ENCODE measurements at regions not wholly inside any gene's neighbourhood (a gene's known extent, or its start where the extent isn't known, plus 50 kb on each side); places are given as distances from the start of the nearest gene placed in this dataset.
"Not testable (repeated sequence)": the region's sequence is repeated elsewhere in the genome, so short reads cannot be mapped to it uniquely, and the experiment has no call there.

DNA sequence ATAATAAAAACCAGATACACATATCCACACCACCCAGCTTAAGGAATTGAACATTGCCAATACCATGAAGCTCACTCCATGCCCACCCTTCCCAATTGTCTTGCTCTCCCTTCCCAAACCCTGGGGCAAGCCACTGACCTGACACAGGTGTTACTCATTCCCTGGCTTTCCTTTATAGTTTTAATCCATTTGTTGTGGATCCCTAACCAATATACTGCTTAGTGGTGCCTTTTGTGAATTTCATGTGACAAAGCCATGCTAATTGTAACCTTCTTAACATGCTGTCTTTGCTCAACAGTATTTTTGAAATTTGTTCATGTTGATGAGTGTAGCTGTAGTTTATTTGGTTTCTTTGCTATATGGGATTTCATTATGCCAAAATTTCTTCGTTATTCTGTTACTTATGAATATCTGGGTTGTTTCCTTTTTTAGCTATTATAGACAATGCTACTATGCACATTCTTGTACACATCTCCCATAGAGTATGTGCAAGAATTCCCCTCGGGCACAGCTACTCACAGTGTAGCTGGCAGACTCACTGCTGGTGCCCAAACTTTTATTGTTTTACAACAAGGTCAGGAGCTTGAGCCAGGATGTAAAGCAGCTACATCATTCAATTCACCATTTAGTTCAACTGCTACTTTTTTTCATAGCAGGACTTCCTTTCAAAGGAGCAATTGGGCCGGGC is 90.8 kb upstream of the ATL2 start:
- no peak for ATAC-seq
- Mint-ChIP-seq H3K4me1 (peaks cover 6% of the 10 kb centered on the region), H3K27me3 (peaks cover 23% of the 10 kb centered on the region), H3K4me3 (no peak overlapping the region), H3K9me3 (no peaks in the 10 kb centered on the region), H3K27ac (no peak overlapping the region), H3K36me3 (no peaks in the 10 kb centered on the region)

DNA sequence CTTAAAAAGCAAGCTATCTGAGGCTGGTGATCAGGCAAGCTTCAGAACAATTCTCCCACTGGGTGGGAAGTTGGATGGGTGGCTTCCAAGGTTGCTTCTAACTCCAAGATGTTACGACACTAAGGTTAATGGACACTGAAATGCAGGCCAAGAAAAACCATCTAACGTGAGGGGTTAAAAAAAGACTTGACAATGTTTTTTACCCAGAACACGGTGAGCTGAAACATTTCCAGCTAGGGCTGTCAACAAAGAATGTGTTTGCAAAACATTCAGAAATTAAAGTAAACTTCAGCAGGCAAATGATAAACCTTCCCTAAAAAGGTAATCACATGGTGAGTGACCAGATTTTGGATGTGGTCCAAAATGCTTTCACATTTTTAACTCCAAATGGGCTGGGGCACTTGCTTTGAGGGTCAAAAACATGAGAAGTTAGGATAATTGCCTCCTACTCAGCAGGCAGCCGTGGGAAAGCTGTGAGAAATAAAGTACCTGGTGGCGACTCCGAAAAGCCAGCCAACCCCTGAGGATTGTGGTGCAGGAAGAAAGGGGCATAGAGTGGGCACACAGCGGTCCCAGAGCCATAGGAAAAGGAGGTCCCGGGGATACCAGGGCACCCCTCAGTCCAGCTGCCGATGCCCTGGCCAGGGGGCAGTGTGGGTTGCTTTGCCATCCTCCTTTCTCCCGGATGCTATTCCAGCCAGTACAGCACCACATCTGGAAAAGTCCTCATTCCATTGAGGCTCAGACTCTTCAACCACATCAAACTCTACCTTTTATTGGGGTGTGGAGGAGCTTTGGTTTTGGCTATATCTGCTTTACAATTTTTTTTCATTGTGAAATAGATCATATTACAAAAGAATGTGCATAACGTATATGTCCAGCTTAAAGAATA is 90.0 kb upstream of the ATL2 start:
- no peak for ATAC-seq
- H3K4me1 Mint-ChIP-seq: peaks cover 6% of the 10 kb centered on the region
- peaks cover 15% of the 10 kb centered on the region for H3K27me3 Mint-ChIP-seq
- no peak overlapping the region for H3K27ac Mint-ChIP-seq
- H3K4me3 Mint-ChIP-seq: no peak overlapping the region
- H3K9me3 Mint-ChIP-seq: no peaks in the 10 kb centered on the region
- H3K36me3 Mint-ChIP-seq: no peaks in the 10 kb centered on the region

DNA sequence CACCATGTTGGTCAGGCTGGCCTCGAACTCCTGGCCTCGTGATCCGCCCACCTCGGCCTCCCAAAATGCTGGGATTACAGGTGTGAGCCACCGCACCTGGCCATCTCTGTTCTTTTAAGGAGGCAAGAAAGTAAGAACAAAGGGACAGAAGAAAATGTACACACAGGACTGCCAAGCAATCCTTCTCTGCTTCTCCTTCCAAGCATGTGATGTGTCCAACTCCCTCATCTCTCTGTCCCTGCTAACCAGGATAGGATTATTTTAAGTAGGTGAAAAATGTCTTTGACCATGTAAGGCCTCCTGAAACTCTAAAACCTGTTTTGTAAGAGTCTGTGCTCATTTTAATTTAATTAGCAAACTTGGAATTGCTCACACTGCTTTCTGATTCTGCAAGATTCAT is 89.3 kb upstream of the ATL2 start:
- ATAC-seq: no peak
- H3K4me3 Mint-ChIP-seq: no peak overlapping the region
- no peaks in the 10 kb centered on the region for H3K36me3 Mint-ChIP-seq
- H3K27me3 Mint-ChIP-seq: peaks cover 8% of the 10 kb centered on the region
- H3K4me1 Mint-ChIP-seq: peaks cover 6% of the 10 kb centered on the region
- H3K9me3 Mint-ChIP-seq: no peaks in the 10 kb centered on the region
- no peak overlapping the region for H3K27ac Mint-ChIP-seq

GRCh38 chr2:38465789-38466127 is 88.7 kb upstream of the ATL2 start:
- Mint-ChIP-seq H3K36me3 (no peaks in the 10 kb centered on the region), H3K4me3 (no peak overlapping the region), H3K9me3 (no peaks in the 10 kb centered on the region), H3K4me1 (peaks cover 6% of the 10 kb centered on the region), H3K27me3 (peaks cover 8% of the 10 kb centered on the region), H3K27ac (peak overlapping the region; percentile 54)
- no peak for ATAC-seq

GRCh38 chr2:38464971-38465788 is 88.1 kb upstream of the ATL2 start:
- ATAC-seq: no peak
- H3K9me3 Mint-ChIP-seq: no peaks in the 10 kb centered on the region
- H3K4me3 Mint-ChIP-seq: no peak overlapping the region
- peak overlapping the region; percentile 54 for H3K27ac Mint-ChIP-seq
- H3K27me3 Mint-ChIP-seq: peaks cover 8% of the 10 kb centered on the region
- no peaks in the 10 kb centered on the region for H3K36me3 Mint-ChIP-seq
- H3K4me1 Mint-ChIP-seq: peaks cover 6% of the 10 kb centered on the region

- Mint-ChIP-seq H3K4me3 (no peak overlapping the region), H3K27ac (no peak overlapping the region), H3K36me3 (no peaks in the 10 kb centered on the region), H3K27me3 (peaks cover 9% of the 10 kb centered on the region), H3K4me1 (peaks cover 6% of the 10 kb centered on the region), H3K9me3 (no peaks in the 10 kb centered on the region)
- no peak for ATAC-seq
Observed at GRCh38 chr2:38463752-38464151, 86.7 kb upstream of the ATL2 start.

DNA sequence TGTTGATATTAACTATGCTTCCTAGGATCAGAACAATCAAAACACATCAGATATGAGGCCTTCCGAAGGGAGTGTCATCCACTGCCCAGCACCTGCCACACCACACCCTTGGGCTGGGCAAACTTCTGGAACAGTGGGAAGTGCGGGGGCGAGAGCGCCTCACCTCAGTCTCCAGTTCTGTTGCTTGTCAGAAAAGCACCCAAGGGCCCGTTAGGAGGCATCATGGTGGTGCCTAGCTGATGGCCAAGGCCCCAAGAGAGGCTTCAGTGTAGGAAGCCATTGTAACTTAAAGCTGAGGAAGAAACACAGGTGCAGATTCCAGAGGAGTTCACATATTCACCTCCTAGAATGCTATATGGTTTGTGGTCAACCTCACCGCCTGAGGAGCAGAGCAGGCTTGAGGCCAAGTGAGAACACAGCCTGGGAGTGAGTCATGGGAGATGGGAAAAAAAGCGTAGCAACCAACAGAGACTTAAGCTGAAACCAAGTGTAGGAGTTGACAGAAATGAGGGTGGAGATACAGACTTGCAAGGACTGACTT is 85.1 kb upstream of the ATL2 start:
- Mint-ChIP-seq H3K9me3 (no peaks in the 10 kb centered on the region), H3K27ac (no peak overlapping the region), H3K36me3 (no peaks in the 10 kb centered on the region), H3K4me3 (no peak overlapping the region), H3K27me3 (peaks cover 25% of the 10 kb centered on the region), H3K4me1 (peaks cover 6% of the 10 kb centered on the region)
- ATAC-seq: no peak

DNA sequence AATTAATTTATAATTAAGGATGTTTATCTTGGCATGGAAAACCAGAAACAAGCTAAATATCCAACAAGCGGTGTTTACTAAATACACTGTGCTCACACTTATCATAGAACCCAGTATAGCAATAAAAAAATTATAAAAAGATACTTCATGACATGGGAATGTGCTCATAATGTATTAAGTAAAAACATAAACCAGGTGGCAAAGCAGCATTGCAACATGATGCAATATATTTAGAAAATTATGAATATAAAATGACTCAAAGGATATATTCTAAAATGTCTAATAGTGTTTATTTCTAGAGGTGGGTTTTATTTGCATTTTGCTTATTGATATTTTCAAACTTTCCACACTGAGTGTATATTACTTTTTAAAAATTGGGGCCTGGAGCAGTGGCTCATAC is 84.4 kb upstream of the ATL2 start:
- Mint-ChIP-seq H3K36me3 (no peaks in the 10 kb centered on the region), H3K4me1 (peaks cover 6% of the 10 kb centered on the region), H3K9me3 (no peaks in the 10 kb centered on the region), H3K27ac (no peak overlapping the region), H3K27me3 (peaks cover 32% of the 10 kb centered on the region), H3K4me3 (no peak overlapping the region)
- ATAC-seq: no peak

GRCh38 chr2:38460313-38460712 is 83.2 kb upstream of the ATL2 start:
- no peak overlapping the region for H3K27ac Mint-ChIP-seq
- H3K36me3 Mint-ChIP-seq: no peaks in the 10 kb centered on the region
- peaks cover 35% of the 10 kb centered on the region for H3K27me3 Mint-ChIP-seq
- H3K9me3 Mint-ChIP-seq: no peaks in the 10 kb centered on the region
- no peaks in the 10 kb centered on the region for H3K4me1 Mint-ChIP-seq
- no peak overlapping the region for H3K4me3 Mint-ChIP-seq
- no peak for ATAC-seq

GRCh38 chr2:38454081-38454480 is 77.0 kb upstream of the ATL2 start:
- ATAC-seq: no peak
- Mint-ChIP-seq H3K4me1 (no peaks in the 10 kb centered on the region), H3K27me3 (peaks cover 34% of the 10 kb centered on the region), H3K36me3 (no peaks in the 10 kb centered on the region), H3K9me3 (no peaks in the 10 kb centered on the region), H3K27ac (no peak overlapping the region), H3K4me3 (no peak overlapping the region)

- ATAC-seq, H3K9me3 Mint-ChIP-seq, H3K27ac Mint-ChIP-seq, H3K4me1 Mint-ChIP-seq, H3K36me3 Mint-ChIP-seq, H3K4me3 Mint-ChIP-seq: not testable (repeated sequence)
- H3K27me3 Mint-ChIP-seq: peaks cover 13% of the 10 kb centered on the region
Observed at GRCh38 chr2:38451778-38452177, 74.7 kb upstream of the ATL2 start.

DNA sequence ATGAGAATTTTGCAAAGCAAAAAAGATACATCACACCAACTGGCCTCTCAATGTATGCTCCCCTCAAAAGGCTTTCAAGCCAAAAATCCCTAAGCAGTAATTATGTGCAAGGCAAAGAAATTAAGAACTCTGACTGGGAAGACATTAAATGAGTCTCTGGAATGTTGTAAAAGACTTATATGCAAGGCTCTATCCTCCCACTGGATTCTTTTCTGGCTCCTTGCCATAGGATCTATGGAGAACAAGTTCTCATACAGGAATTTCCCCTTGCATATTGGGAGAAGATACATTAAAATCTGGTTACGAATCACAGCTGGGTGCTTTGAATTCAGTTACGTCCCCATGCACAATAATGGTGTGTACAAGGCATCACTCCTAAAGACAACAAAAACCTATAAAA is 73.4 kb upstream of the ATL2 start:
- H3K9me3 Mint-ChIP-seq: no peaks in the 10 kb centered on the region
- no peaks in the 10 kb centered on the region for H3K4me1 Mint-ChIP-seq
- H3K27me3 Mint-ChIP-seq: peaks cover under 1% of the 10 kb centered on the region
- ATAC-seq: no peak
- H3K36me3 Mint-ChIP-seq: no peaks in the 10 kb centered on the region
- H3K4me3 Mint-ChIP-seq: no peak overlapping the region
- no peak overlapping the region for H3K27ac Mint-ChIP-seq

DNA sequence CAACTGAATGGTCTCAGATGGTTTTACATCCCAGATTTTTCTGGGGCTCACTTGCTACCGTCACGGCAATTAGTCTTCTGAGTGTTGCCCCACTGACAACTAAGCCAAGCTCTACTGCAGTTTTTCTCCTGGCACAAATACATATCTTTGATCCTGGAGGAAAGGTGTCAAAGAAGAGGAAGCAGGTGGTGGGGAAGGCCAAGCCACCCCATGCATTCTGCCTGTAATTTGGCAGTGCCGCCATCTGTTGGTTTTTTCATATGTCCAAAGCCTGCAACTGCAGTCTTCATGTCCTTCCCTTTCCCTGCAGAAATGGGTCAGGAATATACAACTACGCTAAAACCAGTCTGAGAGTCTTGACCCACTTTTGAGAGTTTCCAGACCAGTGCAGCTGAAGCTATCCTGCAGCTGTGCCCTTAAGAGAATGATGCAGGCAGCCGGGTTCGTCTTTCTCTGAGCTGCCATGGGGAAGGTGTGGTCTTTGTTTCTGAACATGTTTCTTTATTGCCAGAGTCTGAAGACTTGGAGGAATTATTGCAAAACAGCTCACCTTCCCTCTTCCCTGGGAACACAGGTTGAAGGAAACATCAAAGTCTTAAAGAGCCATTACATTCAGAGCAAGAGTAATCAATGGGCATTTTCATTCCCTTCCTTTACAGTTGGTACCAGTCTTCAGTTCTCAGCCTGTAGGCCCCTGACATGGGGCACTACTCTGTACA is 71.8 kb upstream of the ATL2 start:
- no peak overlapping the region for H3K4me3 Mint-ChIP-seq
- no peaks in the 10 kb centered on the region for H3K9me3 Mint-ChIP-seq
- H3K27ac Mint-ChIP-seq: no peak overlapping the region
- H3K27me3 Mint-ChIP-seq: no peaks in the 10 kb centered on the region
- ATAC-seq: no peak
- no peaks in the 10 kb centered on the region for H3K4me1 Mint-ChIP-seq
- no peaks in the 10 kb centered on the region for H3K36me3 Mint-ChIP-seq

- H3K27me3 Mint-ChIP-seq: peaks cover 8% of the 10 kb centered on the region
- H3K27ac Mint-ChIP-seq: no peak overlapping the region
- ATAC-seq: no peak
- no peaks in the 10 kb centered on the region for H3K36me3 Mint-ChIP-seq
- no peak overlapping the region for H3K4me3 Mint-ChIP-seq
- no peaks in the 10 kb centered on the region for H3K4me1 Mint-ChIP-seq
- H3K9me3 Mint-ChIP-seq: no peaks in the 10 kb centered on the region
Observed at GRCh38 chr2:38446906-38447561, 70.0 kb upstream of the ATL2 start.

Data from stimulated activated memory B cell treated with anti-CD40 and anti-IgM and Interleukin-4, amounts not matched to agents 10 μg/mL and 1 μg/mL and 100 μg/mL, for 72 hours (primary cell).